ENCODE measurements at regions not wholly inside any gene's neighbourhood (a gene's known extent, or its start where the extent isn't known, plus 50 kb on each side); places are given as distances from the start of the nearest gene placed in this dataset.

DNA sequence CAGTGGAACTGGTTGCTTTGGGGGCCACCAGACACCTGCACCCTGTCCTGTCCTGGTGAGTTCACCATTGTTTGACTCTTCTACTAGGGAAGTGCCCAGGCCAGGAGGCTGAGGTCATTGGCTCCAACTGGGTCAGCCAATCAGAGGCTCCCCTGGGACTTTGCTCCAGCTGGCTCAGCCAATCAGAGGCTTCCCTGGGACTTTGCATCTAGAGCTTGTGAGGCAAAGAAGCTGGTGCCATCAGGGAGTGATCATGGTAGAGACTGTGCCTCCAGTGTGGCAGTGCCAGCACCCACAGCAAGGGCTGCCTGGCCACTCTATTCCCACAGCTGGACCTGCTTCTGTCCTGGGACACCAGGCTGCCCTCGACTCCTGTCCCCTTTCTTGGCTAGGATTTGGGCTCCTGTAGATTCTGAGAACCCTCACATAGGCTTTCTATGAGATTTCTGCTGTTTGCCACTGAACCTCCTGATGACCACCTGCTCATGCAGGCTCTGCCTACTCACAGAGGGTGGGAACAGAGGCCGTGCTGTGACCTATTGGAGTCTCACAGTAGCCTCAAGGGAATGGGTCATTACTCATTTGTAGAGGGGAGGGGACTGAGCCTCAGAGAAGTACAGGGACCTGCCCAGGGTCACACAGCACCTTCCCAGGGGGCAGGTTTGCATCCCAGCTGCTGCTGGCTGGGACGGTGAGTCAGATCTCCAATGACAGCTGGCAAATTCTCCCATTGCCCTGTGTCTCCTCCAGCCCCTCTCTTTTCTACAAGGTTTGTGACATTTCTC is 59.2 kb upstream of the SHISAL1 start:
- TF ChIP-seq, protein P1, sequence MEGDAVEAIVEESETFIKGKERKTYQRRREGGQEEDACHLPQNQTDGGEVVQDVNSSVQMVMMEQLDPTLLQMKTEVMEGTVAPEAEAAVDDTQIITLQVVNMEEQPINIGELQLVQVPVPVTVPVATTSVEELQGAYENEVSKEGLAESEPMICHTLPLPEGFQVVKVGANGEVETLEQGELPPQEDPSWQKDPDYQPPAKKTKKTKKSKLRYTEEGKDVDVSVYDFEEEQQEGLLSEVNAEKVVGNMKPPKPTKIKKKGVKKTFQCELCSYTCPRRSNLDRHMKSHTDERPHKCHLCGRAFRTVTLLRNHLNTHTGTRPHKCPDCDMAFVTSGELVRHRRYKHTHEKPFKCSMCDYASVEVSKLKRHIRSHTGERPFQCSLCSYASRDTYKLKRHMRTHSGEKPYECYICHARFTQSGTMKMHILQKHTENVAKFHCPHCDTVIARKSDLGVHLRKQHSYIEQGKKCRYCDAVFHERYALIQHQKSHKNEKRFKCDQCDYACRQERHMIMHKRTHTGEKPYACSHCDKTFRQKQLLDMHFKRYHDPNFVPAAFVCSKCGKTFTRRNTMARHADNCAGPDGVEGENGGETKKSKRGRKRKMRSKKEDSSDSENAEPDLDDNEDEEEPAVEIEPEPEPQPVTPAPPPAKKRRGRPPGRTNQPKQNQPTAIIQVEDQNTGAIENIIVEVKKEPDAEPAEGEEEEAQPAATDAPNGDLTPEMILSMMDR (IDR thresholded peaks at IDR 0.05; ENCODE audit: poor library complexity, severe bottlenecking): no peak
- TF ChIP-seq, protein P2, sequence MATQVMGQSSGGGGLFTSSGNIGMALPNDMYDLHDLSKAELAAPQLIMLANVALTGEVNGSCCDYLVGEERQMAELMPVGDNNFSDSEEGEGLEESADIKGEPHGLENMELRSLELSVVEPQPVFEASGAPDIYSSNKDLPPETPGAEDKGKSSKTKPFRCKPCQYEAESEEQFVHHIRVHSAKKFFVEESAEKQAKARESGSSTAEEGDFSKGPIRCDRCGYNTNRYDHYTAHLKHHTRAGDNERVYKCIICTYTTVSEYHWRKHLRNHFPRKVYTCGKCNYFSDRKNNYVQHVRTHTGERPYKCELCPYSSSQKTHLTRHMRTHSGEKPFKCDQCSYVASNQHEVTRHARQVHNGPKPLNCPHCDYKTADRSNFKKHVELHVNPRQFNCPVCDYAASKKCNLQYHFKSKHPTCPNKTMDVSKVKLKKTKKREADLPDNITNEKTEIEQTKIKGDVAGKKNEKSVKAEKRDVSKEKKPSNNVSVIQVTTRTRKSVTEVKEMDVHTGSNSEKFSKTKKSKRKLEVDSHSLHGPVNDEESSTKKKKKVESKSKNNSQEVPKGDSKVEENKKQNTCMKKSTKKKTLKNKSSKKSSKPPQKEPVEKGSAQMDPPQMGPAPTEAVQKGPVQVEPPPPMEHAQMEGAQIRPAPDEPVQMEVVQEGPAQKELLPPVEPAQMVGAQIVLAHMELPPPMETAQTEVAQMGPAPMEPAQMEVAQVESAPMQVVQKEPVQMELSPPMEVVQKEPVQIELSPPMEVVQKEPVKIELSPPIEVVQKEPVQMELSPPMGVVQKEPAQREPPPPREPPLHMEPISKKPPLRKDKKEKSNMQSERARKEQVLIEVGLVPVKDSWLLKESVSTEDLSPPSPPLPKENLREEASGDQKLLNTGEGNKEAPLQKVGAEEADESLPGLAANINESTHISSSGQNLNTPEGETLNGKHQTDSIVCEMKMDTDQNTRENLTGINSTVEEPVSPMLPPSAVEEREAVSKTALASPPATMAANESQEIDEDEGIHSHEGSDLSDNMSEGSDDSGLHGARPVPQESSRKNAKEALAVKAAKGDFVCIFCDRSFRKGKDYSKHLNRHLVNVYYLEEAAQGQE (IDR thresholded peaks at IDR 0.05; ENCODE audit: borderline replicate concordance): no peak
- TF ChIP-seq POLR2AphosphoS5 (IDR thresholded peaks at IDR 0.05): no peak
- no peak for TF ChIP-seq EZH2 (IDR thresholded peaks at IDR 0.05; ENCODE audit: borderline replicate concordance, insufficient read depth, low read length, poor library complexity, severe bottlenecking)
- no peak for TF ChIP-seq TAF1 (IDR thresholded peaks at IDR 0.05; ENCODE audit: low read depth)
